HG03354 (cell line): ENCODE measurements at regions not wholly inside any gene's neighbourhood (a gene's known extent, or its start where the extent isn't known, plus 50 kb on each side); places are given as distances from the start of the nearest gene placed in this dataset.

Source experiments
- ATAC-seq: cut with Tn5 transposase; IDR thresholded peaks from one replicate; pipeline ENCODE4 v1.9.1; 2021; ENCODE audit warnings: mild to moderate bottlenecking; ENCODE audit not compliant: unreplicated experiment, poor library complexity, severe bottlenecking

- ATAC-seq = no peak
Measured at GRCh38 chr4:180634306-180634705, 1608.9 kb upstream of the TENM3 start.

GRCh38 chr4:180635281-180635680 is 1607.9 kb upstream of the TENM3 start:
- no peak for ATAC-seq

GRCh38 chr4:180636696-180637404 is 1606.4 kb upstream of the TENM3 start:
- no peak for ATAC-seq

GRCh38 chr4:180637616-180638015 is 1605.6 kb upstream of the TENM3 start:
- ATAC-seq = no peak

GRCh38 chr4:180640193-180640592 is 1603.0 kb upstream of the TENM3 start:
- ATAC-seq = no peak

- no peak for ATAC-seq
Measured at GRCh38 chr4:180641495-180641894, 1601.7 kb upstream of the TENM3 start.

- ATAC-seq = no peak
Measured at GRCh38 chr4:180642732-180643131, 1600.5 kb upstream of the TENM3 start.

- no peak for ATAC-seq
Measured at GRCh38 chr4:180650273-180650672, 1592.9 kb upstream of the TENM3 start.

GRCh38 chr4:180652533-180652932 is 1590.7 kb upstream of the TENM3 start:
- no peak for ATAC-seq

GRCh38 chr4:180655886-180656285 is 1587.3 kb upstream of the TENM3 start:
- no peak for ATAC-seq

- no peak for ATAC-seq
Measured at GRCh38 chr4:180657881-180658280, 1585.3 kb upstream of the TENM3 start.

GRCh38 chr4:180664766-180665368 is 1578.3 kb upstream of the TENM3 start:
- ATAC-seq = peak; percentile 90

- no peak for ATAC-seq
Measured at GRCh38 chr4:180665481-180665880, 1577.7 kb upstream of the TENM3 start.

- ATAC-seq = peak; percentile 89
Measured at GRCh38 chr4:180665994-180666824, 1577.0 kb upstream of the TENM3 start.

- no peak for ATAC-seq
Measured at GRCh38 chr4:180668732-180669131, 1574.5 kb upstream of the TENM3 start.

GRCh38 chr4:180669680-180670079 is 1573.5 kb upstream of the TENM3 start:
- ATAC-seq = no peak

- no peak for ATAC-seq
Measured at GRCh38 chr4:180674619-180675358, 1568.4 kb upstream of the TENM3 start.

GRCh38 chr4:180675359-180675650 is 1567.9 kb upstream of the TENM3 start:
- no peak for ATAC-seq

GRCh38 chr4:180680305-180680704 is 1562.9 kb upstream of the TENM3 start:
- no peak for ATAC-seq

GRCh38 chr4:180682776-180683175 is 1560.4 kb upstream of the TENM3 start:
- ATAC-seq = no peak
